HFF-Myc (cell line): ENCODE measurements at regions not wholly inside any gene's neighbourhood (a gene's known extent, or its start where the extent isn't known, plus 50 kb on each side); places are given as distances from the start of the nearest gene placed in this dataset.

Experiments used
- DNase-seq: peaks from one replicate; pipeline ENCODE4 v3.0.0-alpha.2; 2011; ENCODE audit warnings: low read depth; ENCODE audit errors: extremely low read depth
- H3K4me3 ChIP-seq: replicated peaks from 2 replicates; pipeline ENCODE4 v1.5.1; 2011; ENCODE audit warnings: low read depth, mild to moderate bottlenecking, control low read depth, low read length
- CTCF ChIP-seq: IDR thresholded peaks from 2 replicates; pipeline ENCODE4 v1.5.1; 2012; ENCODE audit warnings: mild to moderate bottlenecking, low read depth, low read length, control low read depth; ENCODE audit errors: missing control alignments

GRCh38 chrX:20767346-20767745, 500.6 kb upstream of the RPS6KA3 start:
- TF ChIP-seq CTCF: no peak
- H3K4me3 ChIP-seq: no peak overlapping the region
- no peak for DNase-seq

DNA sequence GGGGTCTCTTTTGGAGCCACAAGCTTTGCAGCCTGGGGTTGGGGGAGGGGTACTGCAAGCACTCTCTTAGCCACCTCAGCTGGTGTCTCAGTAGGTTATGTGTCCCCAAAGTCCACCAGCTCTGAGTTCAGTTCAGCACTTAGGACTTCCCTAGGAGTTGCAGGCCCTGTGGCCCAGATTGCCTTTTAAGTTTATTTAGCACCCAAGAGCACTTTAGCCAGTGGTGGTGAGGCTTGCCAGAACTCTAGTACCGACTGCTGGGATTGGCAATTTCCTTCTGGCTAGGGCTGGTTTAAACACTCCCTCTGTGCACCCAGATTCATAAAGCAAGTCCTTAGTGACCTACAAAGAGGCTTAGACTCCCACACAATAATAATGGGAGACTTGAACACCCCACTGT, 489.9 kb upstream of the RPS6KA3 start:
- DNase-seq: no peak
- H3K4me3 ChIP-seq: no peak overlapping the region
- no peak for TF ChIP-seq CTCF

GRCh38 chrX:20753076-20753475, 486.4 kb upstream of the RPS6KA3 start:
- TF ChIP-seq CTCF: no peak
- H3K4me3 ChIP-seq: no peak overlapping the region

GRCh38 chrX:20746690-20747089, 480.0 kb upstream of the RPS6KA3 start:
- no peak for TF ChIP-seq CTCF
- DNase-seq: no peak
- H3K4me3 ChIP-seq: no peak overlapping the region

More at GRCh38 chrX:20753076-20753475, 486.4 kb upstream of the RPS6KA3 start:
- no peak for DNase-seq

- H3K4me3 ChIP-seq: no peak overlapping the region
- TF ChIP-seq CTCF: no peak
- no peak for DNase-seq
These were observed 476.3 kb upstream of the RPS6KA3 start for GRCh38 chrX:20743046-20743445.

- DNase-seq: no peak
- TF ChIP-seq CTCF: no peak
- H3K4me3 ChIP-seq: no peak overlapping the region
These were observed 475.4 kb upstream of the RPS6KA3 start for GRCh38 chrX:20742106-20742505.

DNA sequence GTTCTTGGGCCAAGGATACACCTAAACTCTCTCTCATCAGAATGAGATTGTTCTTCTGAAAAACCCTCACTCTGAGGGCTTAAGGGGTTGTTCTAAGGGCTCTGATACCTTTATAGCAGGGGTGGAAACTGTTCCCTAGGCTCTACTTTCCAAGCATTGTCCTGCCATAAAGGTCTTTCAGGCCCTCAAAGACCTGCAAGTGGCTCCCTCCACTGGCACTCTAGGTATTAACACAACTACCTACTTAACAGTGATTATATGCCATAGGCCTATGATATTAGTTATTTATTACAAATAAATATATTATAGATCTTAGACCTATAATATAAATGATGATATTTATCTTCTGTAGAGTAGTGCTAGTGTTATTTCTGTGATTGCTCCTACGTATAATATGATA, 473.7 kb upstream of the RPS6KA3 start:
- DNase-seq: no peak
- no peak overlapping the region for H3K4me3 ChIP-seq
- no peak for TF ChIP-seq CTCF
